OCI-LY1 (cell line): ENCODE measurements at regions not wholly inside any gene's neighbourhood (a gene's known extent, or its start where the extent isn't known, plus 50 kb on each side); places are given as distances from the start of the nearest gene placed in this dataset.

Experiments used
- EZH2 ChIP-seq: fragments of 200-600 bp; sonication (generic), shearing (Covaris generic); IDR thresholded peaks from 2 replicates; pipeline ENCODE4 v1.8.0; 2017; ENCODE audit warnings: borderline replicate concordance, mixed run types, mild to moderate bottlenecking, antibody characterized with exemption, low read length, moderate library complexity, mixed read lengths
- TF ChIP-seq, protein P1 (sequence below): fragments of 200-600 bp; sonication (generic), shearing (Covaris generic); IDR thresholded peaks from 2 replicates; pipeline ENCODE4 v1.5.1; 2017; ENCODE audit warnings: mild to moderate bottlenecking, antibody characterized with exemption, low read length, moderate library complexity, mixed read lengths

DNA sequence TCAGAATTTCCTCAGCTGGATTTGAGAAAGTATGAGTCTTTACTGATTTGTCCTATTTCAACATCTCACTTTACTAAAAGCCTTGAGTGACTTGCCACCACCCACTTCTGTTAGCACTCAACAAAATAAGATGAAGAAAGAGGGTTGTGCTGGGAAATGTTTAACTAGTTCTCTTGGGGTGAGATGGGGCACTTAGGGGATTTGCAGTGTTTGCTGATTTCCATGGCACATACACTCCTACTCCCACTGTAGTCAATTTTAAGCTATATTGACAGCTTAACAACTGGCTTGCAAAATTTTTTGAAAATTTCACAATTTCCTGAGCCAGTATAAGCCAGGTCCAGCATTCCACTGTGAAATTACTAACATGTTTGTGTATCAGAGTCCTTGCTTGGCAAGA is 463.1 kb upstream of the ARHGEF26 start:
- TF ChIP-seq, protein P1, sequence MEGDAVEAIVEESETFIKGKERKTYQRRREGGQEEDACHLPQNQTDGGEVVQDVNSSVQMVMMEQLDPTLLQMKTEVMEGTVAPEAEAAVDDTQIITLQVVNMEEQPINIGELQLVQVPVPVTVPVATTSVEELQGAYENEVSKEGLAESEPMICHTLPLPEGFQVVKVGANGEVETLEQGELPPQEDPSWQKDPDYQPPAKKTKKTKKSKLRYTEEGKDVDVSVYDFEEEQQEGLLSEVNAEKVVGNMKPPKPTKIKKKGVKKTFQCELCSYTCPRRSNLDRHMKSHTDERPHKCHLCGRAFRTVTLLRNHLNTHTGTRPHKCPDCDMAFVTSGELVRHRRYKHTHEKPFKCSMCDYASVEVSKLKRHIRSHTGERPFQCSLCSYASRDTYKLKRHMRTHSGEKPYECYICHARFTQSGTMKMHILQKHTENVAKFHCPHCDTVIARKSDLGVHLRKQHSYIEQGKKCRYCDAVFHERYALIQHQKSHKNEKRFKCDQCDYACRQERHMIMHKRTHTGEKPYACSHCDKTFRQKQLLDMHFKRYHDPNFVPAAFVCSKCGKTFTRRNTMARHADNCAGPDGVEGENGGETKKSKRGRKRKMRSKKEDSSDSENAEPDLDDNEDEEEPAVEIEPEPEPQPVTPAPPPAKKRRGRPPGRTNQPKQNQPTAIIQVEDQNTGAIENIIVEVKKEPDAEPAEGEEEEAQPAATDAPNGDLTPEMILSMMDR: no peak
- no peak for TF ChIP-seq EZH2
